H9 (cell line): ENCODE measurements at regions not wholly inside any gene's neighbourhood (a gene's known extent, or its start where the extent isn't known, plus 50 kb on each side); places are given as distances from the start of the nearest gene placed in this dataset.

Source experiments
- DNase-seq: peaks from one replicate; pipeline ENCODE4 v3.0.0-alpha.2; 2017
- H2AFZ ChIP-seq: one replicate; pipeline ENCODE4 v1.6.1; 2013; ENCODE audit warnings: mild to moderate bottlenecking, low read length, control low read depth, moderate library complexity
- H2AK5ac ChIP-seq: 2 replicates; pipeline ENCODE4 v1.6.1; 2013; ENCODE audit warnings: low read length, control low read depth, mixed read lengths; ENCODE audit not compliant: insufficient read length
- H2BK120ac ChIP-seq: one replicate; pipeline ENCODE4 v1.6.1; 2013; ENCODE audit warnings: low read depth, mild to moderate bottlenecking, low read length, control low read depth, inconsistent platforms; ENCODE audit not compliant: poor library complexity, severe bottlenecking
- H2BK12ac ChIP-seq: 2 replicates; pipeline ENCODE4 v1.6.1; 2013; ENCODE audit warnings: low read length, control low read depth, mixed read lengths, low read depth; ENCODE audit not compliant: insufficient read length
- H2BK15ac ChIP-seq: 2 replicates; pipeline ENCODE4 v1.6.1; 2013; ENCODE audit warnings: low read depth, low read length, control low read depth
- H2BK20ac ChIP-seq: one replicate; pipeline ENCODE4 v1.6.1; 2013; ENCODE audit warnings: low read depth, mild to moderate bottlenecking, low read length, control low read depth, inconsistent platforms; ENCODE audit not compliant: poor library complexity, severe bottlenecking
- H2BK5ac ChIP-seq: 2 replicates; pipeline ENCODE4 v1.6.1; 2013; ENCODE audit warnings: low read length, control low read depth, mixed read lengths; ENCODE audit not compliant: insufficient read length
- H3K14ac ChIP-seq: 2 replicates; pipeline ENCODE4 v1.6.1; 2013; ENCODE audit warnings: low read length, control low read depth; ENCODE audit not compliant: insufficient read depth
- H3K18ac ChIP-seq: 2 replicates; pipeline ENCODE4 v1.6.1; 2013; ENCODE audit warnings: low read depth, mild to moderate bottlenecking, mixed read lengths, low read length, control low read depth; ENCODE audit not compliant: insufficient read length
- H3K23ac ChIP-seq: 2 replicates; pipeline ENCODE4 v1.6.1; 2013; ENCODE audit warnings: low read length, control low read depth, mixed read lengths, low read depth; ENCODE audit not compliant: insufficient read length
- H3K23me2 ChIP-seq: 2 replicates; pipeline ENCODE4 v1.6.1; 2013; ENCODE audit warnings: low read depth, mild to moderate bottlenecking, mixed read lengths, low read length, control low read depth; ENCODE audit not compliant: insufficient read length, poor library complexity, severe bottlenecking
- H3K27ac ChIP-seq: 2 replicates; pipeline ENCODE4 v1.5.1; 2013; ENCODE audit warnings: low read length, control low read depth, mixed read lengths, low read depth; ENCODE audit not compliant: insufficient read length
- H3K27me3 ChIP-seq: 2 replicates; pipeline ENCODE4 v1.6.1; 2013; ENCODE audit warnings: low read length, control low read depth, inconsistent platforms; ENCODE audit not compliant: insufficient read depth
- H3K4ac ChIP-seq: 2 replicates; pipeline ENCODE4 v1.6.1; 2013; ENCODE audit warnings: low read depth, mild to moderate bottlenecking, control low read depth, inconsistent platforms, low read length, moderate library complexity
- H3K4me1 ChIP-seq: 2 replicates; pipeline ENCODE4 v1.6.1; 2013; ENCODE audit warnings: low read length, control low read depth, inconsistent platforms; ENCODE audit not compliant: insufficient read depth
- H3K4me2 ChIP-seq: 2 replicates; pipeline ENCODE4 v1.6.1; 2013; ENCODE audit warnings: low read length, control low read depth, mixed read lengths; ENCODE audit not compliant: insufficient read length, insufficient read depth
- H3K56ac ChIP-seq: 2 replicates; pipeline ENCODE4 v1.6.1; 2013; ENCODE audit warnings: low read depth, mild to moderate bottlenecking, mixed read lengths, low read length, control low read depth; ENCODE audit not compliant: insufficient read length
- H3K79me1 ChIP-seq: 2 replicates; pipeline ENCODE4 v1.6.1; 2013; ENCODE audit warnings: low read depth, mild to moderate bottlenecking, moderate library complexity, low read length, control low read depth, inconsistent platforms; ENCODE audit not compliant: insufficient read depth, poor library complexity, severe bottlenecking
- H3K79me2 ChIP-seq: 2 replicates; pipeline ENCODE4 v1.6.1; 2013; ENCODE audit warnings: low read length, control low read depth, inconsistent platforms; ENCODE audit not compliant: insufficient read depth
- H3K9ac ChIP-seq: 2 replicates; pipeline ENCODE4 v1.6.1; 2013; ENCODE audit warnings: low read length, control low read depth, mixed read lengths; ENCODE audit not compliant: insufficient read length; ENCODE audit errors: extremely low read depth
- H3K9me3 ChIP-seq: one replicate; pipeline ENCODE4 v1.6.1; 2013; ENCODE audit warnings: low read depth, low read length, inconsistent platforms; ENCODE audit not compliant: control insufficient read depth
- H3T11ph ChIP-seq: one replicate; pipeline ENCODE4 v1.6.1; 2013; ENCODE audit warnings: mild to moderate bottlenecking, low read length, control low read depth, inconsistent platforms
- H4K20me1 ChIP-seq: one replicate; pipeline ENCODE4 v1.6.1; 2013; ENCODE audit not compliant: control insufficient read depth, insufficient read length, insufficient read depth
- H4K5ac ChIP-seq: 2 replicates; pipeline ENCODE4 v1.6.1; 2013; ENCODE audit warnings: low read depth, mild to moderate bottlenecking, mixed read lengths, low read length, control low read depth; ENCODE audit not compliant: insufficient read length
- H4K8ac ChIP-seq: replicated peaks from 2 replicates; pipeline ENCODE4 v1.6.1; 2013; ENCODE audit warnings: low read length, control low read depth, mixed read lengths, low read depth; ENCODE audit not compliant: insufficient read length
- H4K91ac ChIP-seq: 2 replicates; pipeline ENCODE4 v1.6.1; 2013; ENCODE audit warnings: low read depth, mild to moderate bottlenecking, moderate library complexity, mixed read lengths, low read length, control low read depth; ENCODE audit not compliant: insufficient read length
- H3K27ac Mint-ChIP-seq, 3 experiments: 2 replicates in 2 of 3; 3 replicates in 1 of 3; pipeline ENCODE4 v1.8.0; 2020 to 2021; ENCODE audit warnings: mixed read lengths in 3 of 3, mild to moderate bottlenecking in 1 of 3, moderate library complexity in 1 of 3
- H3K27me3 Mint-ChIP-seq: 2 replicates; pipeline ENCODE4 v1.8.0; 2021; ENCODE audit warnings: low read depth, mild to moderate bottlenecking, moderate library complexity, mixed read lengths
- H3K36me3 Mint-ChIP-seq, 3 experiments: 2 replicates in 2 of 3; 3 replicates in 1 of 3; pipeline ENCODE4 v1.8.0; 2020 to 2021; ENCODE audit warnings: low read depth in 3 of 3, mixed read lengths in 3 of 3; ENCODE audit not compliant: insufficient read depth in 1 of 3
- H3K4me1 Mint-ChIP-seq, 2 experiments: 2 replicates each; pipeline ENCODE4 v1.8.0; 2020; ENCODE audit warnings: mixed read lengths in 2 of 2
- H3K4me3 Mint-ChIP-seq, 2 experiments: 2 replicates in 1 of 2; 3 replicates in 1 of 2; pipeline ENCODE4 v1.8.0; 2020 to 2021; ENCODE audit warnings: mild to moderate bottlenecking in 2 of 2, mixed read lengths in 2 of 2, moderate library complexity in 1 of 2
- H3K9me3 Mint-ChIP-seq, 2 experiments: 2 replicates in 1 of 2; 3 replicates in 1 of 2; pipeline ENCODE4 v1.8.0; 2020; ENCODE audit warnings: mild to moderate bottlenecking in 2 of 2, mixed read lengths in 2 of 2, moderate library complexity in 1 of 2
- WGBS: extraction: QIAGEN DNeasy Blood & Tissue Kit; methylation state at CpG from one replicate; pipeline ENCODE4 v1.1.7; 2013; ENCODE audit warnings: missing lambda C conversion rate, low lambda C conversion rate, mixed read lengths; ENCODE audit not compliant: insufficient read length; ENCODE audit errors: extremely low coverage; 5-methylcytosine and 5-hydroxymethylcytosine counted together
- TF ChIP-seq, protein P1 (sequence below): fragments of 200-600 bp; sonication (generic); conservative IDR thresholded peaks from 3 replicates; pipeline ENCODE4 v1.8.0; 2021; ENCODE audit warnings: antibody characterized with exemption, mild to moderate bottlenecking

DNA sequence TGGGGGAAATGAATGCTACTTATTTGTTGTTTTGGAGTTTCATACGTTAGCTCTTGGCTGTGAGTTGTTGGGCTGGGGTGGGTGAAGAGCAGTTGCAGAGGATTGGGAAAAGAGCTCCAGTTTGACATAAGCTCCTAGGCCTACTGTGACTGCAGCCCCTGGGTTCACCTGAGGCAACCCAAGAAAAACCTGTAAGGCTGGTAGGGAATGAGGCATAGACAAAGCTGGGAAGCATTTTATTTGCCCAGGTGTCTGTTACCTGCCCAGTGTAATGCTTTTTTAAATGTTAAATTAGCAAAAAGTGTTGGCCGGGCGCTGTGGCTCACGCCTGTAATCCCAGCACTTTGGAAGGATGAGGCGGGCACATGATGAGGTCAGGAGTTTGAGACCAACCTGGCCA is 160.0 kb downstream of the FHIP1A start:
- Histone ChIP-seq H3K4me2 (no peak overlapping the region), H3K23me2 (no peaks in the 10 kb centered on the region), H3K27me3 (no peaks in the 10 kb centered on the region), H3K56ac (no peak overlapping the region), H3K4ac (no peak overlapping the region), H2AFZ (no peak overlapping the region), H2AK5ac (no peak overlapping the region), H4K8ac (no peak overlapping the region), H2BK5ac (no peak overlapping the region), H4K20me1 (no peaks in the 10 kb centered on the region), H3K79me2 (no peaks in the 10 kb centered on the region), H4K91ac (no peak overlapping the region), H3K27ac (no peak overlapping the region), H3K9ac (no peak overlapping the region), H3T11ph (no peak overlapping the region), H3K9me3 (no peaks in the 10 kb centered on the region), H3K23ac (no peak overlapping the region), H3K4me1 (no peaks in the 10 kb centered on the region), H3K14ac (no peak overlapping the region), H3K18ac (no peak overlapping the region), H2BK15ac (no peak overlapping the region), H4K5ac (no peak overlapping the region), H2BK120ac (no peak overlapping the region), H2BK12ac (no peak overlapping the region), H3K79me1 (no peaks in the 10 kb centered on the region), H2BK20ac (no peak overlapping the region)
- TF ChIP-seq, protein P1, sequence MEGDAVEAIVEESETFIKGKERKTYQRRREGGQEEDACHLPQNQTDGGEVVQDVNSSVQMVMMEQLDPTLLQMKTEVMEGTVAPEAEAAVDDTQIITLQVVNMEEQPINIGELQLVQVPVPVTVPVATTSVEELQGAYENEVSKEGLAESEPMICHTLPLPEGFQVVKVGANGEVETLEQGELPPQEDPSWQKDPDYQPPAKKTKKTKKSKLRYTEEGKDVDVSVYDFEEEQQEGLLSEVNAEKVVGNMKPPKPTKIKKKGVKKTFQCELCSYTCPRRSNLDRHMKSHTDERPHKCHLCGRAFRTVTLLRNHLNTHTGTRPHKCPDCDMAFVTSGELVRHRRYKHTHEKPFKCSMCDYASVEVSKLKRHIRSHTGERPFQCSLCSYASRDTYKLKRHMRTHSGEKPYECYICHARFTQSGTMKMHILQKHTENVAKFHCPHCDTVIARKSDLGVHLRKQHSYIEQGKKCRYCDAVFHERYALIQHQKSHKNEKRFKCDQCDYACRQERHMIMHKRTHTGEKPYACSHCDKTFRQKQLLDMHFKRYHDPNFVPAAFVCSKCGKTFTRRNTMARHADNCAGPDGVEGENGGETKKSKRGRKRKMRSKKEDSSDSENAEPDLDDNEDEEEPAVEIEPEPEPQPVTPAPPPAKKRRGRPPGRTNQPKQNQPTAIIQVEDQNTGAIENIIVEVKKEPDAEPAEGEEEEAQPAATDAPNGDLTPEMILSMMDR, result no peak
- peak overlapping the region in 1 of 3 experiments; percentile 10; a peak in 2 of 7 replicates for H3K27ac Mint-ChIP-seq
- peaks cover 0 to 2% of the 10 kb centered on the region in 2 experiments; a peak in 2 of 4 replicates for H3K4me1 Mint-ChIP-seq
- H3K9me3 Mint-ChIP-seq, result no peaks in the 10 kb centered on the region
- no peaks in the 10 kb centered on the region for H3K27me3 Mint-ChIP-seq
- no peak overlapping the region for H3K4me3 Mint-ChIP-seq
- no peak for DNase-seq
- WGBS, result no CpG with 5 or more reads among the region's 5 CpGs
- H3K36me3 Mint-ChIP-seq, result no peaks in the 10 kb centered on the region; a peak in 1 of 7 replicates
